NOMO-1 treated with DMSO at 0.1 percent for 48 hours (cell line): ENCODE measurements at regions not wholly inside any gene's neighbourhood (a gene's known extent, or its start where the extent isn't known, plus 50 kb on each side); places are given as distances from the start of the nearest gene placed in this dataset.
"Not testable (repeated sequence)": the region's sequence is repeated elsewhere in the genome, so short reads cannot be mapped to it uniquely, and the experiment has no call there.

Experiments used
- DNase-seq: peaks from one replicate; lab custom pipeline; 2025; ENCODE audit not compliant: unreplicated experiment; lab: John Stamatoyannopoulos, UW

- not testable (repeated sequence) for DNase-seq
Observed at GRCh38 chr1:24268555-24268954, 50.6 kb upstream of the GRHL3 start.

GRCh38 chr1:24266998-24267397 lies 52.2 kb upstream of the GRHL3 start:
- DNase-seq = no peak

GRCh38 chr1:24266398-24266941 lies 52.7 kb upstream of the GRHL3 start:
- no peak for DNase-seq

DNA sequence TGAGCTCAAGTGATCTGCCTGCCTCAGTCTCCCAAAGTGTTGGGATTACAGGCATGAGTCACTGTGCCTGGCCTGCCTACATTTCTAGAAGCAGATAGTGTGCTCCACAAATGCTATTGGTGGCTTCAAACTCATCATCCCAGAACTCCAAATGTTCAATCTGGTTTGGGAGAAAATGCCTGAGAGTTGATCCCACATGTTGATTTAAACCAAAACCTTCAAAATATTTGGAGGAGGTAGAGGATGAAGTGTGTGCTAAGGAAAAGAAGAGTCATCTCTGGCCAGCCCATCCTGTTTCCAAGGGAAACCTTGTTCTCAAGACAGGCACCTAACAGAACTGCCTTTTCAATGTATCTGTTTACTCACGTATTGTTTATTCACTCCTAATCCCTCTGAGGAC lies 55.4 kb upstream of the GRHL3 start:
- no peak for DNase-seq

DNA sequence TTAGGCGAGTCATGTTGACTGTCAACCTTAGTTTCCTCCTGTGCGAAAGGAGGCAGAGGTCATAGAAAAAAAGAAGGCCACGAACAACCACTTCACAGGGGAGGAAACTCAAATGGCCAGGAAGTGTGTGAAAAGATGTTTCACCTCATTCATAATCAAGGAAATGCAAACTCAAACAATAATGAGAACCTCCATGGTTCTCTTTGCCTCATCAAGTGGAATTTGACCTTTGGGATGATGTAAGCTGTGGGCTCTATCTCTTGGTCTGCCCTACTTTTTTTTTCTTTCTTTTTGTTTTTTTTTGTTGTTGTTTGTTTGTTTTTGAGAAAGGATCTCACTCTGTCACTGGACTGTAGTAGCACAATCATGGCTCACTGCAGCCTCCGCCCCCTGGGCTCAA lies 55.9 kb upstream of the GRHL3 start:
- no peak for DNase-seq

DNA sequence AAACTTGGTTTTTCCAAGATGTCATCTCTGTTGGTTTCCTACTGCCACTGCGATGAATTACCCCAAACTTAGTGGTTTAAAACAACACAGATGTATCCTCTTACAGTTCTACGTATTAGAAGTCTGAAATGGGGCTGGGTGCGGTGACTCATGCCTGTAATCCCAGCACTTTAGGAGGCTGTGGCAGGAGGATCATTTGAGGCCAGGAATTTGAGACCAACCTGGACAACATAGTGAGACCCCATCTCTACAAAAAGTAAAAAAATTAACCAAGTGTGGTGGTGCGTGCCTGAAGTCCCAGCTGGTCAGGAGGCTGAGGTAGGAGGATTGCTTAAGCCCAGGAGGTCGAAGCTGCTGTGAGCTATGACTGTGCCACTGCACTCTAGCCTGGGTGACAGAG lies 57.2 kb upstream of the GRHL3 start:
- DNase-seq = no peak

DNA sequence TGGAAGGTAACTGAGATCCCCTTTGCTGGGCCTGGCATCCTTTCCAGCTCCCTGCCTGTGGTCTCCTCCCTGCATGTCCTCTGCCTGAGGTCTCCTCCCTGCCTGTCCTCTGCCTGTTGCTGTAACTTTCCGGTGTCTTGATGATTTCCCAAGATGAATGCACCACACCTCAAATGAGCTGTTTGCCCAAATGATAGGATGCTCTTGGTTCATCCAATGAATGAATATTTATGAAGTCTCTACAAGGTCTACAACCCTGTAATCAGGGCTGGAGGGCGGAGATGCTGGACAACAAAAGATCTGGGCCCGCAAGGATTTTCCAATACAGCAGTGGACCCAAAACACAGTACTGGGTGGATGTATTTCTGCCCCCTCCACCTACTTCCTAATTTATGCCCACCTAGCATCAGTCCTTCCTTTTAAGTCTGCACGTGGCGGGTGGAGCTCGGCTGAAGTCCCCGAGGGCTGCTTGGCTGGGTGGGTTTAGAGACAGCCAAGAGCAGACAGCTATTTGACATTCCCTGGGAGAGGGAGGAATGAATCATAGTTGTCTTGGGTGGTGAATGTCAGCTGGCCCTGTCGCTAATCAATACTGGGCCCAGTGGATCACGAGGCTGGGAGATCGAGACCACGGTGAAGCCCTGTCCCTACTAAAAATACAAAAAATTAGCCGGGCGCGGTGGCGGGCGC lies 60.3 kb upstream of the GRHL3 start:
- DNase-seq = no peak

DNA sequence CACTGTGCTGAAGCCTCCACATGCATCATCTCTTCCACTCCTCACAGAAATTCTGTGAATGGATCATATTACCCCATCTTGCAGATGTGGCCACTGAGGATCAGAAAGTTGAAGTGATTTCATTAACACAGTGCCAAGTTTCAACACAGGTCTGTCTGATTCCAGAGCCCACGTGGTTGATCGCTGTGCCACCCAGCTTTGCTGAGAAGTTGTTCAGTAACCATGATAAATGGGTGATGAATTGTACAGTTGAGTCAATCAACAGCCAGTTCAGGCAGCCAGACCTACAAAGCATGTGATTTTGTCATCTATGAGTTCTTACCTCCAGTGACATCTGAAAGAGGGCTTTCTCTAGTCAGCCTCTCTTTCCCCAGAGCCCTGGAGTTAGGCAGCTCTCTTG lies 61.8 kb upstream of the GRHL3 start:
- DNase-seq = no peak

- DNase-seq = no peak
Observed at GRCh38 chr1:24256687-24257086, 62.5 kb upstream of the GRHL3 start.

DNA sequence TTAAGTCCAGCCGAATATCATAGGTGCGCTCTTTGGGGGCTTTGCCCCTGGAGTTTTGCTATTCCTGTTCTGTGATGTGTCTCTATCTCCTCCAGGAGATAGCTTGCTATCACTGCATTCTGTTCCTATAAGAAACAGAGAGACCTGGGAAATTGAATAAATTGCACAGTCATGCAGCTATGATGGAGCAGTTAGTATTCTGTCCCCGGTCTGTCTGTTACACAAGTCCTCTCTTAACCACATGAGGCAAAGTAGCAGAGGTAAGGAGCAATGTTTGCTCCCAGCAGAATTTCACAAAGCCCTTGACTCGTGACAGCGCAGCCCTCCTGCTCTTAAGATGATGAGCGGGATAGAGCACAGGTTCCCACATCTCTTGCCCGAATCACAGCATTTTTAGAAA lies 63.9 kb upstream of the GRHL3 start:
- peak; percentile 50 for DNase-seq

DNA sequence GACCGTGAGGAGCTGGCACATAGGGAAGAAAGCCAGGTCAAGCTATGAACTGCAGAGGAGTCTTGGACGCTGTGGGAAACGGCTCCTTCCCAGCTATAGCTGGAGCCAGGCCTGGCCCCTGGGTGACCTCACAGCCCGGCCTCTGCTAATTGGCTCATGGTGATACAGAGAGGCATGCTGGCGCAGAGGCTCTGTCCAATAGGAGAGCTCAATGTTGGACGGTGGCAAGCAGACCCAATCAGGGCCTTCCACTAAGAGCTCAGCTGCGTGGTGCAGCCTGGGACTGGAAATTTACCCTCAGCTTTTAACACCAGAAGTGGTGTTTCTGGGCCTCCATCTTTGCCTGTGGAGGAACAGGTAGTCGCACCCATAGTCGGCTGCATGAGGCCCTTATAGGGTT lies 64.4 kb upstream of the GRHL3 start:
- no peak for DNase-seq

GRCh38 chr1:24253571-24253970 lies 65.6 kb upstream of the GRHL3 start:
- no peak for DNase-seq

GRCh38 chr1:24252185-24252780 lies 65.2 kb upstream of the IFNLR1 start:
- no peak for DNase-seq

DNA sequence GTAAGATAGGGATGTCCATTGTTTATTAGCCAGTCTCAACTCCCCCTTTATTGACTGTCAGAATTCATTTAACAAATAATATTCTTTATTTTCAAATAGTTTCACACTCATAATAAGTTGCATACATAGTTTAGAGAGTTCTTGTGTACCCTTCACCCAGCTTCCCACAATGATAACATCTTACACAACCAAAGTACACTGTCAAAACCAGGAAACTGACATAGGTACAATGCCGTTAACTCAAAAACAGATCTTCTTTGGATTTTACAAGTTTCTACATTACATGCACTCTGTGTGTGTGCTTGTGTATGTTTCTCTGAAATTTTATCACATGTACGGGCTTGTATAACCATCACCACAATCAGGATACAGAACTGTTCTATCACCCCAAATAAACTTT lies 64.4 kb upstream of the IFNLR1 start:
- DNase-seq = no peak

DNA sequence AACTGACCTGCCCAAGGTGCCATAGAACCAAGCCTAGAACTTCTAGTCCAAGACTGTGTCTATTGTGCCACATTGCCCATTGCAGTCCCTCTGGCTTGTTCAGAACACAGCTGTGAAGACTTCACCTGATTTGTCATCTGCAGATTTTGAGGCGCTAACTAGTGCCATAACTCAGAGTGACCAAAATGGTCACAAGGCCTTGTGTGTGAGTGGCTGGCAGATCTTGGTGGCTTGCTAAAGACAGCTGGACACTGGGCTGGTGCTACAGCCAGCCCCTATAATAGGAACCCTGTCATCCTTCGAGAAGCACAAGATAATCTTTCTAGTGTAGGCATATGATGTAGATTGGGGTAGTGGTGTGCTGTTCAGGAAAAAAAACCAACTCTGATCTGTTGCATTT lies 63.7 kb upstream of the IFNLR1 start:
- no peak for DNase-seq

DNA sequence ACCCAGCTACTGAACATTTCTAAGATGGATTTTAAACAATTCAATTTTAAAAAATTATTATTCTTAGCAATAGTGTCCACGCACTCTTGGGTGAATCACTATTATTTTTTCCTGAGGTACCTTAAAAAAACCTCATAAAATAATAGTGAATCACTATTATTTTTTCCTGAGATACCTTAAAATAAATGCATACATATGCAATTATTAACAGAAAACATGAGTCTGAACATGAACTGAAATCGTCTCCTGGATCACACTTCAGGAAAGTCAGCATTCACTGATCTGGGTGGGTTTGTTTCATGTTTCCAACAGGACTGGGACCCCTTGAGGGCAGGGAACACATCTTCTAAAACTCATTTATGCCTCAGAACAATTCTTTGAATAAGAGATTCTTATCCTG lies 63.1 kb upstream of the IFNLR1 start:
- no peak for DNase-seq

GRCh38 chr1:24248859-24249258 lies 61.8 kb upstream of the IFNLR1 start:
- peak; percentile 36 for DNase-seq

DNA sequence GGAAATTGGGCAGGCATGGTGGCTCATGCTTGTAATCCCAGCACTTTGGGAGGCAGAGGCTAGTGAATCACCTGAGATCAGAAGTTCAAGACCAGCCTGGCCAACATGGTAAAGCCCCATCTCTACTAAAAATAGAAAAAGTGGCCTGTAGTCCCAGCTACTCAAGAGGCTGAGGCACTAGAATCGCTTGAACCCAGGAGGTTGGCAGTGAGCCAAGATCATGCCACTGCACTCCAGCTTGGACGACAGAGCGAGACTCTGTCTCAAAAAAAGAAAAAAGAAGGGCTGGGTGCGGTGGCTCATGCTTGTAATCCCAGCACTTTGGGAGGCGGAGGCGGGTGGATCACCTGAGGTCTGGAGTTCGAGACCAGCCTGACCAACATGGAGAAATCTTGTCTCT lies 60.2 kb upstream of the IFNLR1 start:
- DNase-seq = not testable (repeated sequence)

- no peak for DNase-seq
Observed at GRCh38 chr1:24244519-24245268, 57.6 kb upstream of the IFNLR1 start.

DNA sequence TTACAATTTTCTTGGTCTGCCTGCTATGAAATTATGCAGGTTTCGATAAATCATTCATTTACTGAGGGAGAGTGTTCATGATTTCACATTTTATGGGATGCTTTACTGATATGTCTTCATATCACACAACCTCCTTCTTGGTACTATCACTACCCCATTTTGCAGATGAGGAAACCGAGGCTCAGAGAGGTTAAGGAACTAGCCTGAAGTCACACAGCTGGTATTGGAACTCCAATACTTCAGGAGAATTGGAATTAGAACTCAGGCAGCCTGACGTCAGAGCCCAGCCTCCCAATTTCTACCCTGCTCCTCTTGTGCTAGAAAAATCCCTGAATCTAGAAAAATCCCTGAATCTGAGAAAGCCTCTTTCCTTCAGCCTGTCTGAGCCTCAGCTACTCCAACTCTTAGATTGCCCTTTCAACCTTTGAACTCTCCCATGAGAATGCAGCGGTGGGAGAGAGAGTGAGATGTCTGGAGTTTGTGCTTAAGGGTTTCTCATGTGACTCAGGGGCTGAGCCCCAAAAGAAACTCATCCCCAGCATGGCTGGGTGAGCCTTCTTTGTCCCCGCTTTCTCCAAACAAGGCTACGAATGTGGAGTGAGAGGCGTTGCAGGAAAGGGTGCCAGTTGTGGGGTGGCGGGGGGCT lies 50.8 kb upstream of the IFNLR1 start:
- DNase-seq = no peak

DNA sequence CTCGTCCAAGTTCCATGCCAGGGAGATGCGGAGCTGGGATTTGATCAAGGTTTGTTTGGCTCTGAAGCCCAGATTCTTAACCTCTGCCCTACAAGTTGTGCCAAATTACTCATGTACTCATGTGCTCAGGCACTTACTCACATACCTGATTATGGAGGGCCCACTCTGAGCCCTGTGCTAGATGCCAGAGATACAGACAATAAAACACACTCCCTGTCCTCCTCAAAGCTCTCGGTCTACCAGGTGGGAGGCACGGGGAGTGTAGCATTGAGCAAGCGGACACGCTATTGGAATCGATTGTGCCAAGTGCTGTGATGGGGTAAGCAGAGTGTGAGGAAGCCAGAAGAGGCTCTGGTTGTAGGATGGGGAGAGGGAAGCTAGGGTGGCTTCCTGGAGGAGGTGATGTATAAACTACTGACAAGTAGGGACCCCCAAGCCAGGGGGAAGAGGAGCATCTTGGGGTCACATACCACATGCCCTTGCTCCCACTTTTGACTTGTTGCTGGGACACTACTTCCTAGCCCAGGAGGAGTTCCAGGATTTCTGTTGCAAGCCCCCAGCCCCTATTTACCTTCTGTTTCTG lies 49.8 kb upstream of the IFNLR1 start:
- DNase-seq = no peak
